ENCODE measurements at regions not wholly inside any gene's neighbourhood (a gene's known extent, or its start where the extent isn't known, plus 50 kb on each side); places are given as distances from the start of the nearest gene placed in this dataset.

GRCh38 chr6:92126983-92127382, 1292.4 kb downstream of the EPHA7 start:
- TF ChIP-seq CTCF (IDR thresholded peaks at IDR 0.05) = no peak
- TF ChIP-seq POLR2A (IDR thresholded peaks at IDR 0.05) = no peak
